HepG2 (cell line): ENCODE measurements at regions not wholly inside any gene's neighbourhood (a gene's known extent, or its start where the extent isn't known, plus 50 kb on each side); places are given as distances from the start of the nearest gene placed in this dataset.

Source experiments
- AGO1 ChIP-seq: fragments of 200-400 bp; formaldehyde crosslinking; IDR thresholded peaks from 2 replicates; pipeline ENCODE4 v1.6.1; 2017; ENCODE audit warnings: mild to moderate bottlenecking, low read depth, low read length, moderate library complexity; ENCODE audit not compliant: poor library complexity, severe bottlenecking
- ATF2 ChIP-seq: sonication (generic); formaldehyde crosslinking; IDR thresholded peaks from 2 replicates; pipeline ENCODE4 v1.4.0; 2020; ENCODE audit warnings: missing genetic modification reagents
- EEA1 ChIP-seq: sonication (generic); formaldehyde crosslinking; IDR thresholded peaks from 2 replicates; pipeline ENCODE4 v1.5.1; 2020; ENCODE audit warnings: mild to moderate bottlenecking, missing genetic modification reagents, borderline replicate concordance
- ETS1 ChIP-seq: sonication (generic); formaldehyde crosslinking; IDR thresholded peaks from 2 replicates; pipeline ENCODE4 v1.4.0; 2020; ENCODE audit warnings: missing genetic modification reagents
- HOMEZ ChIP-seq: IDR thresholded peaks from 2 replicates; pipeline ENCODE4 v1.6.1; 2016; ENCODE audit warnings: low read depth
- JARID2 ChIP-seq: sonication (generic); formaldehyde crosslinking; IDR thresholded peaks from 2 replicates; pipeline ENCODE4 v1.8.1; 2023; ENCODE audit warnings: missing genetic modification reagents, inconsistent platforms; ENCODE audit not compliant: insufficient replicate concordance
- MXI1 ChIP-seq: IDR thresholded peaks from 3 replicates; pipeline ENCODE4 v1.6.1; 2012; ENCODE audit warnings: low read depth, low read length, inconsistent platforms, borderline replicate concordance
- NFATC3 ChIP-seq: sonication (generic); formaldehyde crosslinking; IDR thresholded peaks from 2 replicates; pipeline ENCODE4 v1.5.1; 2020; ENCODE audit warnings: mild to moderate bottlenecking, missing genetic modification reagents
- RAD21 ChIP-seq: fragments of 450-650 bp; formaldehyde crosslinking; IDR thresholded peaks from 2 replicates; pipeline ENCODE4 v1.5.0; 2020; ENCODE audit warnings: mild to moderate bottlenecking
- RFXANK ChIP-seq: IDR thresholded peaks from 2 replicates; pipeline ENCODE4 v1.6.1; 2016
- TCF7L2 ChIP-seq: IDR thresholded peaks from 2 replicates; pipeline ENCODE4 v1.6.1; 2011; ENCODE audit warnings: mild to moderate bottlenecking, low read depth, low read length, moderate library complexity
- TP53 ChIP-seq: sonication (generic); formaldehyde crosslinking; conservative IDR thresholded peaks from 2 replicates; pipeline ENCODE4 v1.4.0; 2020; ENCODE audit warnings: missing genetic modification reagents
- ZFP90 ChIP-seq: sonication (generic); formaldehyde crosslinking; IDR thresholded peaks from 2 replicates; pipeline ENCODE4 v1.8.0; 2022; ENCODE audit warnings: missing genetic modification reagents, mild to moderate bottlenecking, inconsistent platforms, borderline replicate concordance
- ZNF33A ChIP-seq: sonication (generic); formaldehyde crosslinking; IDR thresholded peaks from 2 replicates; pipeline ENCODE4 v1.5.1; 2020; ENCODE audit warnings: missing genetic modification reagents, mild to moderate bottlenecking, moderate library complexity, borderline replicate concordance
- ZNF510 ChIP-seq: sonication (generic); formaldehyde crosslinking; IDR thresholded peaks from 2 replicates; pipeline ENCODE4 v1.4.0; 2020; ENCODE audit warnings: low read depth, mild to moderate bottlenecking, missing genetic modification reagents
- ZNF549 ChIP-seq: sonication (generic); formaldehyde crosslinking; IDR thresholded peaks from 2 replicates; pipeline ENCODE4 v1.5.0; 2020; ENCODE audit warnings: missing genetic modification reagents
- ZNF550 ChIP-seq: sonication (generic); formaldehyde crosslinking; IDR thresholded peaks from 2 replicates; pipeline ENCODE4 v1.4.0; 2020; ENCODE audit warnings: mild to moderate bottlenecking, missing genetic modification reagents, borderline replicate concordance
- ZNF598 ChIP-seq: sonication (generic); formaldehyde crosslinking; IDR thresholded peaks from 2 replicates; pipeline ENCODE4 v1.5.1; 2020; ENCODE audit warnings: mild to moderate bottlenecking, missing genetic modification reagents, borderline replicate concordance
- ZNF619 ChIP-seq: sonication (generic); formaldehyde crosslinking; IDR thresholded peaks from 2 replicates; pipeline ENCODE4 v1.4.0; 2020; ENCODE audit warnings: mild to moderate bottlenecking, missing genetic modification reagents
- ZNF652 ChIP-seq: IDR thresholded peaks from 2 replicates; pipeline ENCODE4 v1.6.1; 2016; ENCODE audit warnings: low read depth, borderline replicate concordance
- ZNF710 ChIP-seq: sonication (generic); formaldehyde crosslinking; IDR thresholded peaks from 2 replicates; pipeline ENCODE4 v1.5.0; 2020; ENCODE audit warnings: mild to moderate bottlenecking, missing genetic modification reagents, borderline replicate concordance
- ZNF784 ChIP-seq: sonication (generic); formaldehyde crosslinking; IDR thresholded peaks from 2 replicates; pipeline ENCODE4 v1.5.1; 2020; ENCODE audit warnings: missing genetic modification reagents, mild to moderate bottlenecking, borderline replicate concordance

- TF ChIP-seq JARID2 (CRISPR knock-in tag) (no peak), RFXANK (CRISPR knock-in tag) (0 out of 2 replicates have a peak, but pooled peaks have one; percentile 22), ATF2 (CRISPR knock-in tag) (peak; percentile 90), ZNF550 (CRISPR knock-in tag) (peak; percentile 84; the same call in 1 of the 2 replicates), ZNF619 (CRISPR knock-in tag) (peak; percentile 86; the same call in 1 of the 2 replicates), EEA1 (CRISPR knock-in tag) (peak; percentile 73; the same call in 1 of the 2 replicates), RAD21 (CRISPR knock-in tag) (peak; percentile 69), ZNF598 (peak; percentile 98), ZNF33A (CRISPR knock-in tag) (peak; percentile 78; the same call in 1 of the 2 replicates), ZNF549 (CRISPR knock-in tag) (no peak; the same call in 1 of the 2 replicates), TCF7L2 (no peak), ETS1 (no peak), ZFP90 (CRISPR knock-in tag) (peak; percentile 95), AGO1 (peak; percentile 85), ZNF784 (CRISPR knock-in tag) (0 out of 2 replicates have a peak, but pooled peaks have one; percentile 70), MXI1 (peak; percentile 91; the same call in 2 of the 3 replicates), ZNF652 (CRISPR knock-in tag) (no peak; the same call in 1 of the 2 replicates), TP53 (peak; percentile 94; the same call in 1 of the 2 replicates), NFATC3 (CRISPR knock-in tag) (peak; percentile 98), ZNF710 (CRISPR knock-in tag) (peak; percentile 89), ZNF510 (CRISPR knock-in tag) (peak; percentile 92; the same call in 1 of the 2 replicates), HOMEZ (CRISPR knock-in tag) (no peak; the same call in 1 of the 2 replicates)
These were observed 69.0 kb downstream of the HFE start (continued) for GRCh38 chr6:26156105-26156849.
